Heart right ventricle (tissue), 16 donors: ENCODE measurements at regions not wholly inside any gene's neighbourhood (a gene's known extent, or its start where the extent isn't known, plus 50 kb on each side); places are given as distances from the start of the nearest gene placed in this dataset.

Experiments used
- ATAC-seq, 8 donors: fragments of 200-7000 bp; cut with Tn5 transposase; one replicate each; pipeline ENCODE4 v1.9.1; 2020; ENCODE audit warnings: mild to moderate bottlenecking in 8 of 8, moderate library complexity in 8 of 8, moderate number of reproducible peaks in 1 of 8
- DNase-seq, 2 donors: peaks; one replicate each; pipeline ENCODE4 v3.0.0-alpha.2; 2020
- H3K27ac ChIP-seq, 10 donors: fragments of 200-600 bp; sonication (generic) in 2 of 10; one replicate each; pipeline versions ENCODE4 v1.5.0 to v1.8.0; 2020 to 2022; ENCODE audit warnings: mild to moderate bottlenecking in 3 of 10
- H3K27me3 ChIP-seq, 7 donors: fragments of 200-600 bp; one replicate each; pipeline ENCODE4 v1.8.0; 2021 to 2022; ENCODE audit warnings: mild to moderate bottlenecking in 2 of 7
- H3K36me3 ChIP-seq, 9 donors: fragments of 200-600 bp; sonication (generic) in 1 of 9; one replicate each; pipeline versions ENCODE4 v1.5.0 to v1.8.0; 2020 to 2022; ENCODE audit warnings: mild to moderate bottlenecking in 2 of 9
- H3K4me1 ChIP-seq, 9 donors: fragments of 200-600 bp; sonication (generic) in 1 of 9; one replicate each; pipeline versions ENCODE4 v1.5.0 to v1.8.0; 2020 to 2022; ENCODE audit warnings: mild to moderate bottlenecking in 4 of 9
- H3K4me3 ChIP-seq, 10 donors: fragments of 200-600 bp; sonication (generic) in 2 of 10; one replicate each; pipeline versions ENCODE4 v1.5.0 to v1.8.0; 2020 to 2022; ENCODE audit warnings: mild to moderate bottlenecking in 7 of 10, moderate library complexity in 2 of 10
- H3K9me3 ChIP-seq, 11 donors: fragments of 200-600 bp in 10 of 11; sonication (generic) in 2 of 11; one replicate each; pipeline versions ENCODE4 v1.5.0 to v1.8.0; 2013 to 2022; ENCODE audit warnings: mild to moderate bottlenecking in 2 of 11, control low read depth in 1 of 11, moderate library complexity in 1 of 11
- CTCF ChIP-seq, 9 donors: fragments of 200-600 bp; sonication (generic) in 2 of 9; IDR thresholded peaks; one replicate each; pipeline versions ENCODE4 v1.5.0 to v1.8.0; 2021 to 2022; ENCODE audit warnings: antibody characterized with exemption in 9 of 9, mild to moderate bottlenecking in 5 of 9, moderate library complexity in 1 of 9
- WGBS, 2 donors: extraction: QIAGEN DNeasy Blood & Tissue Kit; methylation state at CpG; one replicate each; pipeline ENCODE4 v1.1.7; 2013; ENCODE audit warnings: inconsistent platforms in 1 of 2; 5-methylcytosine and 5-hydroxymethylcytosine counted together
- intact Hi-C, 10 donors: fragments of 100-400 bp; cut with DNase I; formaldehyde crosslinking; loops; one replicate each; pipeline versions ENCODE4 v1.11.1 to v1.14.2; 2022
- donor health status: Arrhythmogenic right ventricular cardiomyopathy.
- donor health status: ischemic (EF 13 %, LVEDD 7.1; RV severe dilation, severe dysfunction).
- donor health status: healthy with polysubstance abuse.
- donor health status: DM: no; HTN: yes; CAD: no.
- donor health status: DM: no; HTN: no; CAD: no.
- donor health status: ischemic (EF 25% LVEDD 6.9; RV normal size, moderate dysfunction).
- donor health status: ischemic (EF 25% LVEDD 5.7; RV mildly dilated, moderate dysfunction).
- donor health status: healthy.
- donor health status: DM: yes; HTN: yes; CAD: no.
- donor health status: Ischemic cardiomyopathy.
- donor health status: ischemic (EF 35%, LVEDD 5.7; RV mildly dilated, moderate dysfunction).
- donor health status: nonischemic (EF 11% LVEDD 7.7; RV severe dilation, severe dysfunction).
- donor health status: DM: yes; HTN: yes; CAD: no.
- donor health status: PGD.
- donor health status: ischemic (EF 29% LVEDD 5.4; RV normal size, mild dysfunction).
- donor health status: nonischemic (EF 23%, LVEDD 6.1; RV moderate dilation, normal function).

DNA sequence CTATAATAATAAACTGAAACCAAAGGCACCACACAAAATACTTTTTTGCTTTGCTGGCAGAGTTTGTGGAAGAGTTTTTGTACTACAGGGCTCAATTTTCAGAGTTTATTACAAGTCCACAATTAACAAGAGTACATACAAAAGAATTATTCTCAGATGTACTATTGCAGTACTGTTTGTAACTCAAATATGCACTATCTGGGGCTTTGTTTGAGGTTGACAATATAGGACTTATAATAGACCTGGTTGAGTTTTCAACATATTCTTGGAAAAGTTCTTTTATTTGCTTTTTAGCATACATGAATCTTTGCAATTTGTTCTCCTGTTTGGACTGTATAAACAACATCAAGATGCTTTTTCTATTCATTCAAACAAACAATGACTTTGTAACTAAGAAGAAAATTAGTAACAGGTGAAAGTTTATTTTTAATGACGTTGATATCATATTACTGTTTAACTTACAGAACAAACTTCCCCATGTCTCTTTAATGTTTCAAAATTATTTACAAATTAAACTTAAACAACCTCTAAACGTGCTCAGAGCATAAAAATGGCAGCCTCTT lies 407.4 kb upstream of the PRICKLE1 start:
- DNase-seq (no peak), ATAC-seq (no peak)
- Histone ChIP-seq H3K27me3 (no peaks in the 10 kb centered on the region), H3K4me1 (no peaks in the 10 kb centered on the region), H3K9me3 (no peaks in the 10 kb centered on the region), H3K27ac (no peak overlapping the region), H3K36me3 (no peaks in the 10 kb centered on the region), H3K4me3 (no peak overlapping the region)
- 72 to 83% methylated on average over 2 of the region's 2 CpGs for WGBS, 2 donors
- intact Hi-C loops = no loop called here
- no peak for TF ChIP-seq CTCF (IDR thresholded peaks at IDR 0.05)

- intact Hi-C loops = no loop called here
Measured at GRCh38 chr12:42992826-42993225, 403.3 kb upstream of the PRICKLE1 start.

DNA sequence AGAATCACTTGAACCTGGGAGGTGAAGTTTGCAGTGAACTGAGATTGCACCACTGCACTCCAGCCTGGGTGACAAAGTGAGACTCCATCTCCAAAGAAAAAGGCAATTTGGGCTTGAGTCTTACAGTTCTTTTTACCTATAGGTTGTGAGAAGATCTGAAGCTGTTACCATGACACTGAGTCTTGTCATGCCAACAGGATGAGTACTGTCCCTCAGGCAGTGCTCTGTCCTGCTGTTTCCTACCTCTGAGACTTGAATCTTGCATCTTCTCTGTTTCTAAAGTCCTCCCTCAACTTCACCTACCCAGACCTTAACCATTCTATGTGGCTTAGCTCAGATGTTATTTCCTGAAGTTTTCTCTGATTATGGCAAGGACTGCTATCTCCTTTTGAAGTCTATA lies 400.8 kb upstream of the PRICKLE1 start:
- TF ChIP-seq CTCF (IDR thresholded peaks at IDR 0.05) = no peak
- Histone ChIP-seq H3K4me1 (peaks cover 0 to 4% (median 0%) of the 10 kb centered on the region in 9 donors), H3K27me3 (no peaks in the 10 kb centered on the region), H3K27ac (no peak overlapping the region), H3K9me3 (peaks cover 0 to 8% (median 0%) of the 10 kb centered on the region in 11 donors), H3K4me3 (no peak overlapping the region), H3K36me3 (no peaks in the 10 kb centered on the region)
- ATAC-seq (no peak), DNase-seq (no peak)
- intact Hi-C loops = no loop called here

More at GRCh38 chr12:42992826-42993225, 403.3 kb upstream of the PRICKLE1 start:
- Histone ChIP-seq H3K36me3 (no peaks in the 10 kb centered on the region), H3K9me3 (no peaks in the 10 kb centered on the region), H3K27me3 (no peaks in the 10 kb centered on the region), H3K4me3 (no peak overlapping the region), H3K4me1 (no peaks in the 10 kb centered on the region), H3K27ac (no peak overlapping the region)
- no peak for ATAC-seq
- 68 to 86% methylated on average over 2 of the region's 2 CpGs for WGBS, 2 donors
- TF ChIP-seq CTCF (IDR thresholded peaks at IDR 0.05) = no peak
- no peak for DNase-seq

DNA sequence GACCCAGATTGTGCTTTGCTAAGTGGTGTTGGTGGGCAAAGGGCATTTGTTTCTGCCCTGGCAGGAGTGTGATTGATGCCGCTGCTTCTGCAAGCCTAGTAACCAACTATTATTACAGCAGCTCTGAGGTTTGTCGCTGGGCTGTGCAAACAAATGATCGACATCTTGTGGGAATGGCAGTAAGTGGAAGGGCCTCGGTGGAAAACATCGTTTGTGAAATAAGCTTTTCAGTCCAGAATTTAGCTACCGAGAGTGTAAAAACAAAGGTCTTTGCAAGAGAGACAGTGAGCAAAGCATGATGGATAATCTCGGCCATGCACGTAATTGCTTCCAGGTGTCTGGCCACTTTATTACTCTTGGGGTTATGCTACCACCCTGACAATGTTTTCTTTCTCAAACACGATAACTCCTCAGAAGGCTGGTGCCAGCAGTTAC lies 397.7 kb upstream of the PRICKLE1 start:
- no peaks in the 10 kb centered on the region for H3K36me3 ChIP-seq
- peaks cover 0 to 8% (median 0%) of the 10 kb centered on the region in 11 donors for H3K9me3 ChIP-seq
- DNase-seq (no peak), ATAC-seq (no peak)
- H3K4me3 ChIP-seq = no peak overlapping the region
- 84 to 87% methylated on average over 9 of the region's 9 CpGs for WGBS, 2 donors
- intact Hi-C loops = no loop called here
- H3K27ac ChIP-seq = no peak overlapping the region
- H3K4me1 ChIP-seq = peaks cover 0 to 5% (median 0%) of the 10 kb centered on the region in 9 donors
- TF ChIP-seq CTCF (IDR thresholded peaks at IDR 0.05) = no peak
- H3K27me3 ChIP-seq = no peaks in the 10 kb centered on the region
